Ovary (tissue), 7 donors: ENCODE measurements at regions not wholly inside any gene's neighbourhood (a gene's known extent, or its start where the extent isn't known, plus 50 kb on each side); places are given as distances from the start of the nearest gene placed in this dataset.

Source experiments
- DNase-seq, 5 donors: peaks; one replicate each; pipeline ENCODE4 v3.0.0-alpha.2; 2019 to 2020
- H3K27ac ChIP-seq, 2 donors: fragments of 200-600 bp; one replicate each; pipeline versions ENCODE4 v1.5.1 to v1.8.0; 2019 to 2022
- H3K27me3 ChIP-seq: fragments of 200-600 bp; one replicate; pipeline ENCODE4 v1.8.0; 2022
- H3K36me3 ChIP-seq: fragments of 200-600 bp; sonication (generic); one replicate; pipeline ENCODE4 v1.5.1; 2019
- H3K4me1 ChIP-seq: one replicate; pipeline ENCODE4 v1.8.1; 2013; ENCODE audit warnings: mild to moderate bottlenecking, moderate library complexity; ENCODE audit not compliant: insufficient read depth
- H3K4me3 ChIP-seq: fragments of 200-600 bp; sonication (generic); one replicate; pipeline ENCODE4 v1.5.1; 2017
- H3K9me3 ChIP-seq, 2 donors: fragments of 200-600 bp in 1 of 2; sonication (generic) in 1 of 2; one replicate each; pipeline versions ENCODE4 v1.5.1 to v1.8.1; 2013 to 2019; ENCODE audit warnings: mild to moderate bottlenecking in 1 of 2, moderate library complexity in 1 of 2
- CTCF ChIP-seq, 3 donors: fragments of 450-650 bp in 2 of 3; fragments of 200-600 bp in 1 of 3; IDR thresholded peaks; one replicate each; pipeline versions ENCODE4 v1.5.1 to v1.8.0; 2016 to 2022; ENCODE audit warnings: antibody characterized with exemption in 3 of 3, mild to moderate bottlenecking in 1 of 3
- EP300 ChIP-seq: sonication (generic); formaldehyde crosslinking; IDR thresholded peaks from one replicate; pipeline ENCODE4 v1.6.1; 2017; ENCODE audit warnings: antibody characterized with exemption
- POLR2A ChIP-seq: fragments of 450-650 bp; IDR thresholded peaks from one replicate; pipeline ENCODE4 v1.6.1; 2017; ENCODE audit warnings: antibody characterized with exemption, mild to moderate bottlenecking, moderate library complexity
- WGBS, 3 donors: extraction: QIAGEN DNeasy Blood & Tissue Kit in 1 of 3; methylation state at CpG; one replicate each; pipeline versions ENCODE4 v1.1.5 to v1.1.7; 2013 to 2017; 5-methylcytosine and 5-hydroxymethylcytosine counted together
- intact Hi-C, 4 donors: fragments of 100-400 bp; cut with DNase I; formaldehyde crosslinking; loops; one replicate each; pipeline versions ENCODE4 v1.11.0 to v1.15.1; 2022 to 2023
- donor health status: DM: no; HTN: no; CAD: no; lungs with moderate emphysema.
- donor health status: DM: no; HTN: no; CAD: no.
- donor health status: Bipolar disorder and iron deficiency.
- donor health status: DM: no; HTN: no; CAD: no.
- donor health status: DM: yes; HTN: yes; CAD: no.

- no peak overlapping the region for H3K4me3 ChIP-seq
- no peaks in the 10 kb centered on the region for H3K36me3 ChIP-seq
- no peaks in the 10 kb centered on the region for H3K9me3 ChIP-seq
- H3K27ac ChIP-seq: no peak overlapping the region
- 46 to 50% (median 46%) methylated on average over 2 of the region's 2 CpGs for WGBS, 3 donors
- H3K4me1 ChIP-seq: no peaks in the 10 kb centered on the region
- intact Hi-C loops: no loop called here
- H3K27me3 ChIP-seq: no peaks in the 10 kb centered on the region
- TF ChIP-seq CTCF (IDR thresholded peaks at IDR 0.05) (no peak), POLR2A (no peak), EP300 (no peak)
- DNase-seq: no peak
These were observed 938.8 kb upstream of the FBXO33 start for GRCh38 chr14:40371011-40371410.

- Histone ChIP-seq H3K27me3 (no peaks in the 10 kb centered on the region), H3K4me1 (no peaks in the 10 kb centered on the region), H3K36me3 (no peaks in the 10 kb centered on the region), H3K4me3 (no peak overlapping the region), H3K27ac (no peak overlapping the region), H3K9me3 (no peaks in the 10 kb centered on the region)
- DNase-seq: no peak
- 7 to 19% (median 17%) methylated on average over 2 of the region's 2 CpGs for WGBS, 3 donors
- intact Hi-C loops: no loop called here
- no peak for TF ChIP-seq POLR2A
These were observed 936.1 kb upstream of the FBXO33 start for GRCh38 chr14:40368314-40368713.

GRCh38 chr14:40367717-40368116, 935.5 kb upstream of the FBXO33 start:
- intact Hi-C loops: no loop called here

GRCh38 chr14:40365305-40365704, 933.1 kb upstream of the FBXO33 start:
- 69 to 83% (median 79%) methylated on average over 2 of the region's 2 CpGs for WGBS, 3 donors
- no peak for DNase-seq
- H3K4me3 ChIP-seq: no peak overlapping the region
- no peaks in the 10 kb centered on the region for H3K36me3 ChIP-seq
- no peak overlapping the region for H3K27ac ChIP-seq
- H3K4me1 ChIP-seq: no peaks in the 10 kb centered on the region
- no peaks in the 10 kb centered on the region for H3K9me3 ChIP-seq
- intact Hi-C loops: no loop called here
- TF ChIP-seq CTCF (IDR thresholded peaks at IDR 0.05) (no peak), POLR2A (no peak)
- H3K27me3 ChIP-seq: no peaks in the 10 kb centered on the region

More at GRCh38 chr14:40367717-40368116, 935.5 kb upstream of the FBXO33 start:
- Histone ChIP-seq H3K27me3 (no peaks in the 10 kb centered on the region), H3K27ac (no peak overlapping the region), H3K4me3 (no peak overlapping the region), H3K9me3 (no peaks in the 10 kb centered on the region), H3K4me1 (no peaks in the 10 kb centered on the region), H3K36me3 (no peaks in the 10 kb centered on the region)
- TF ChIP-seq EP300: no peak
- TF ChIP-seq CTCF (IDR thresholded peaks at IDR 0.05): no peak
- TF ChIP-seq POLR2A: no peak
- DNase-seq: no peak

GRCh38 chr14:40362856-40363255, 930.6 kb upstream of the FBXO33 start:
- TF ChIP-seq CTCF (IDR thresholded peaks at IDR 0.05) (no peak), POLR2A (no peak), EP300 (no peak)
- WGBS, 3 donors: 61 to 73% (median 63%) methylated on average over 1 of the region's 1 CpG
- no peak for DNase-seq
- no peaks in the 10 kb centered on the region for H3K36me3 ChIP-seq
- H3K27me3 ChIP-seq: no peaks in the 10 kb centered on the region
- intact Hi-C loops: no loop called here
- no peak overlapping the region for H3K27ac ChIP-seq
- H3K4me1 ChIP-seq: no peaks in the 10 kb centered on the region
- no peak overlapping the region for H3K4me3 ChIP-seq
- no peaks in the 10 kb centered on the region for H3K9me3 ChIP-seq
